Stimulated activated naive CD4-positive, alpha-beta T cell (primary cell): ENCODE measurements at regions not wholly inside any gene's neighbourhood (a gene's known extent, or its start where the extent isn't known, plus 50 kb on each side); places are given as distances from the start of the nearest gene placed in this dataset.
"Not testable (repeated sequence)": the region's sequence is repeated elsewhere in the genome, so short reads cannot be mapped to it uniquely, and the experiment has no call there.

ENCODE experiments used
- DNase-seq, 6 experiments: peaks; one replicate each; lab custom pipeline; 2025; lab: John Stamatoyannopoulos, UW

DNA sequence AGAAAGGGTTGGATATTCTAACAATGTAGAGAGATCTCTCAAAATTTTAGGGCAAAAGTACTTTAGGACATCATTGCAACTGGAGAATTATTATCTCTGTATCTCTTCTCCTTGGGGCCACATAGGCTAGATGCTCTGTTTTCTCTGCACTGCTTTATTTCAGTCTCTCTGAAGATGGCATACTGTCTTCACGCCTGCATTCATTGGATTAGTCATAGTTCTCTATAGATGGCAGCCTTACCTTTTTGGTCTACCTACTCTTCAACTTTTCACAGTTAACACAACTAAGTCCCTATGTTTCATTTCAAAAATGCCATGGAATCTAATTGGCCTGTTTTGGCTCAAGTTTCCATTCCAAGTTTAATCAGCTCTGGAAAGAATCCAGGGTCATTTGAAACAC lies 1623.3 kb upstream of the B3GALT2 start:
- DNase-seq = no peak

DNA sequence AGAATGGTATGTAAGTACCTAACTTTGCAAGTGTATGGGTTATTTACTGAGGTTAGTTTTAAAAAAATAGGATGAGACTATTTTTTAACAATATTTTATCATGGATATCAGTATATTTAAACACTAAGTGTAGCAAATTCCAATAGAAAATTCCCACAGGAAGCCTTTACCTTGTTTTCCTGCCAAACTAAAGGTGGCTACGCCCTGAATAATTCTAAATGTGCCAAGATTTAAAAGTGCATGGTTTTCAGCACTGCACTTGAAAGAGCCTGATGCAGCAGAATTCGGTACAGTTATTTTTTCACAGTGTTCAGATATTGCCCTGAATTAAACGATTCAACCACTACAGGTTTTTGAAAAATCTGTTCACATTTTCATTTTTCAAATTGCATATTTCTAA lies 1622.8 kb upstream of the B3GALT2 start:
- DNase-seq = no peak

DNA sequence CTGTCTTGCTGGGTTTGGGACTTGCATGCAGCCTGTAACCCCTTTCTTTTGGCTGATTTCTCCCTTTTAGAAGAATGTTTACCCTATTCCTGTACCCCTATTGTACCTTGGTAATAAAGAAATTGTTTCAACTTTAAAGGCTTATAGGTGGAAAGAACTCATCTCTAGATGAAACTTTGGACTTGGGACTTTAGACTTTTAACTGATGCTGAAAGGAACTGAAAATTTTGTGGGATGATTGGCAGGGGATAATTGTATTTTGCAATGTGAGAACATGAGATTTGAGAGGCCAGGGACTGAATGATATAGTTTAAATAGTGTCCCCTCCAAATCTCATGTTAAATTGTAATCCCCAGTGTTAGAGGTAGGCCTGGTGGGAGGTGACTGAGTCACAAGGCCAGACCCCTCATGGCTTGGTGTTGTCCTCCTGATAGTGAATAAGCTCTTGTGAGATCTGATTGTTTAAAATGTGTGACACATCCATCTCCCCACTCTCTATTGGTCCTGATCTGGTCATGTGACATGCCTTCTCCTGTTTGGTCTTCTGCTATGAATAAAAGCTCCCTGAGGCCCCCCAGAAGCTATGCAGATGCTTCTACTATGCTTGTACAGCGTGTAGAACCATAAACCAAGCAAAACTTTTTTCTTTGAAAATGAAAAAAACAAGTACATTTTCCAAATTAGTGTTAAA lies 1621.3 kb upstream of the B3GALT2 start:
- no peak for DNase-seq

DNA sequence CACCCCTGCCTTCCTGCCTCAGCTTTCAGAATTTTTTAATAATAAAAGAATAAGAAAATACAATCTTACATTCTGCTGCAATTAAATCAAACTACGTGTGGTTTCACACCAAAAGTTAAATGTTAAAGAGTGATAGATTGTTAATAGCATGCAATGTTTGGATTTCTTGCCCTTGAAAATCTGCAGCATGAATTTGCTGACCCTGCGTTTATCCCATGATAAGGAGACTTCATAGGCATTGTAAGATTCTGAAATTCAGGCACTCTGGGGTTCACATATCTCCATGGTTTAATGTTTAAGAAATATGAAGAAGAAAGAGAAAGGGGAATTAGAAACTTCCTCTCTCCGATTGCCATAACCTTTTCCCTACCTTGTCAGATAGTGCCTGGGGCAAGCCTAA lies 1616.2 kb upstream of the B3GALT2 start:
- DNase-seq = no peak

DNA sequence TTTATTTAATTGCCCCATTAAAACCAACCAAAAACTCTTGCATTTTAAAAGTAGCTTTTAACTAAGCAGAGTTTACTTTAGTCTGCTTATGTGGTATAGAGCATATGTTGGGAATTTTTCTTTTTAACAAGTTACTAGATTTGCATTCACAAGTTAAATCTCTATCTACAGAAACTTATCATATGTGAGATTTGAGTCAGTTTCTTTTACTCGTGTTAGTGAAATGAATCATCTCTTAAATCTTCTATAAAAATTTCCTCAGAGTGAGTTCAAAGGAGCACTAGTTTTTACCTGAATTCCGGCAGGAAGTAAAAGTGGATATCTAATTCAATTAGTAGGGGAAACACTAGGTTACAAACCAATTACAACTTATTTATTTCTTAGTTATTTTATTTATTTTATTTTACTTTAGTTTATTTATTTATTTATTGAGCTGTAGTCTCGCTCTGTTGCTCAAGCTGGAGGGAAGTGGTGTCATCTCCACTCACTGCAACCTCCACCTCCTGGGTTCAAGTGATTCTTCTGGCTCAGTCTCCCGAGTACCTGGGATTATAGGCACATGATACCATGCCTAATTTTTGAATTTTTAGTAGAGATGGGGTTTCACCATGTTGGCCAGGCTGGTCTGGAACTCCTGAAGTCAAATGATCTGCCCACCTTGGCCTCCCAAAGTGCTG lies 1609.6 kb upstream of the B3GALT2 start:
- DNase-seq = no peak

DNA sequence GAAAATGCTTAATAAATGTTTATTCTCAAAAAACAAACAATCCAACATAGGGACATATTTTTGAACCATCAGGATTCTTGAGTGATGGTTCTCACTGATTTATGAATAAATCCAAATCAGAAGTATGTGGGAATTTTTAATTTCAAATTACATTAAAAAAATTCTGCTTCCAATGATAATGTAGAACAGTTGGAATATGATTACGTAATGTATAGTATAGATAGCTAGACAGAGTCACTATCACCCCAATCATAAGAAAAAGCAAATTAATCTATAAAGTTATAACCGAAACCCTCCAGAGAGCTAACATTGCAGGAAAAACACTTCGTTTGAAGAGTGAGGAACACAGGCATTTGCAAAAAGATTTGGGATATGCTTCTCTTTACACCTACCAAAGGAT lies 1600.6 kb upstream of the B3GALT2 start:
- DNase-seq = no peak

DNA sequence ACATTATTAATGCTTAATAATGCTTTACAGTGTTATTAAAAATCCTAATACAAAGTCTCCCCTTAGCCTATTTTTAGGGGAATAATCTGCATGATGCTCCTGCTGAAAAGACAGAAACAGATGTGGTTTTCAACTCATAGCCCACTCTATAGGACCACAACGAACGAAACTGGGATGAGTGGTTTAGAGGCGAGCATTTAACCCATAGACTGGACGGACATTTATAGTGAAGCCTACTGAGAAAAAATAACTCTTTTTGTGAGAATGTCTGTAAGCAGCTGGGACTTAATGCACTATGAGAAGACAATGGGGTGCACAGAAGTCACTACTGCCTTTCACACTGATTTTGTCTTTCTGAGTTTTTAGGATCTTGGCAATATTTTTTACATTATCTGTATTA lies 1599.6 kb upstream of the B3GALT2 start:
- DNase-seq = no peak

DNA sequence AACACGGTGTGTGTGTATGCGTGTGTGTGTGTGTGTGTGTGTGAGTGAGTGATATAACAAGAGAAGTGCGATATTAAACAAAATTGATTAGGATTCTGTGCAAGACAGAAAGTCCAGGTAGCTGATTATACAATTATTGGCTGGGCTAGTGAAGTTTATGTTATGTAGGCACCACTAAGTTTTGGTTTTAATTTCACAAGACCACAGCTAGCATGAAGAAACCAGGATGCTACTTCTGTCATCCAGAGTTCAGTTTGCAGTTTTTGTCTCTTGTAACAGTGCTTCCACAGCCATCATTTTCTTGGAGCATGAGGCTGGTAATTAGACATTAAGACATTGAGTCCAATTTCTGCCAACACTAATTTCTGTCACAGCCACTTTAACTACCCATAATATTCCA lies 1590.2 kb upstream of the B3GALT2 start:
- DNase-seq = no peak

DNA sequence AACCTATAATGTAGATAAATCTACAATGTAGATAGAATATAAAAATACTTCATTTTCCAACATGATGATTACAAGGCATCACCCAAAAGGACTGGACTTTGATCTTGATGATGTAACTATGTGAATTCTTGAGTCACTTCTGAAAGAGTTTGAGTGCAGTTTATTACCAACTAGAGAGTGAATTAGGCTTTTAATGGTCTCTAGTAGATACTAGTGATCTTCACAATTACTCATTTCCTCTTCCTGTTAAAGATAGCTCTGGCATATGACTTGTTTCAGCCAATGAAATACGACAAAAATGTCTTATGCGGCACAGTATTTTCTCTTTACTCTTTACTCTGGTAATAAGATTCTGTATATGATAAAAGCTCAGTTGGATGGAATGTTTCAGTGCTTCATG lies 1588.1 kb upstream of the B3GALT2 start:
- no peak for DNase-seq

DNA sequence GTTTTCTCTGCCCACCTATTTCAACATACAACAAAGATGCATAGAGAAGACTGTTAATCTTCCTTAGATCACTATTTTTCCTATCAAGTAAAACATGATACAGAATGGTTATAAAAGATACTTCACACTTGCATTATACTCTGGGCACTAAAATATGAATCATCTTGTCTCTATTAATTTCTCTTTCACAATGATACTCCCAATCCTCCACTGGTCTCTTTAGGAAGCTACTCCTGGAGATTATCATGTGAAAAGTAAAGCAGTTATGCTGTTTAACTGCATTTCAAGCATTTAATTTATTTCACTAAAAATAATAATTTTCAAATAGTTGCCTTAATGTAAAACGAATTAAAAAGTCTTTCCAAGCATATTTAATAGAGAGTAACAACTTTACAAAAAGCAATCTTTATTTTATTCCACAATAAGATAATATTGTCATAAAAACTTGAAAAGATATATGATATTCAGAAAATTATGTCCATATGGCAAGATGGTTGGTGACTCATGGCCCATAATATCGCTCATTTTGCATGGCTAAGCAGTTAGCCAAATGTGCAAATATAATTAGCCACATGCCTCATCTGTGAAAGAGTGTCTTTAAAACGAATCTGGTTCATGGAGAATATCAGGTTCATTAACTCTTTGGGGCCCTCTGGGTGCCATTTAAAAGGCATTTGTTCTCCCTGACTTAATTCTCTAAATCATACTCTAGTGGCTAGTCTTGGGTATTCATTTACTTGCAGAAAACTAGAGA lies 1569.0 kb upstream of the B3GALT2 start:
- no peak for DNase-seq

DNA sequence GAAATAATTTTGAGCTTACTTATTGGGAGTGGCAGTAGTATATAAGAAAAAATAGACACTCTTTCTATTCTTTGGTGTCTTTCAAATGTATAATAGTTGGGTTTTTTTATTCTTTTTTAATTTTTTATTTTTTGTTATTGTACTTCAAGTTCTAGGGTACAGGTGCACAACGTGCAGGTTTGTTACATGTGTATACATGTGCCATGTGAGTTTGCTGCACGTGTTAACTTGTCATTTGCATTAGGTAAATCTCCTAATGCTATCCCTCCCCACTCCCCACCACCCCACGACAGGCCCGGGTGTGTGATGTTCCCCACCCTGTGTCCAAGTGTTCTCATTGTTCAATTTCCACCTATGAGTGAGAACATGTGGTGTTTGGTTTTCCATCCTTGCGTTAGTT lies 1552.4 kb upstream of the B3GALT2 start:
- DNase-seq = not testable (repeated sequence)

DNA sequence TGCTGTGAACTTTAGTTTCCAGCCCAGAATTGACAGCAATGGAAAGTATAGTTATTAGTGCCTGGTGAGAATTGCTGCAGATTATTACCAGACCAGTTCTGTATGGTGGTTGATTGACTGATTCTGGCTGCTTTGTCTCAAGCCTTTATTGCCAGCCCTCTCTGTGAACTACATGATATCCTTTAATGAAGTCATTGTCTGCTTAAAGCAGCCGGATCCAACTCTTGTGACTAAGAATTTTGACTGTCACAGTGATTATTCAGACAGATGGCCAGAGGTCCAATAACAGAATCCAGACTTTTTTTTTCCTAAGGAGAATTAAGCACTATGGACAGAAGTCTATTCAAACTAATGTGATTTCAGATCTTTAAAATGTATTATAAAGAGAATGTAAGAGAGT lies 1548.6 kb upstream of the B3GALT2 start:
- no peak for DNase-seq

DNA sequence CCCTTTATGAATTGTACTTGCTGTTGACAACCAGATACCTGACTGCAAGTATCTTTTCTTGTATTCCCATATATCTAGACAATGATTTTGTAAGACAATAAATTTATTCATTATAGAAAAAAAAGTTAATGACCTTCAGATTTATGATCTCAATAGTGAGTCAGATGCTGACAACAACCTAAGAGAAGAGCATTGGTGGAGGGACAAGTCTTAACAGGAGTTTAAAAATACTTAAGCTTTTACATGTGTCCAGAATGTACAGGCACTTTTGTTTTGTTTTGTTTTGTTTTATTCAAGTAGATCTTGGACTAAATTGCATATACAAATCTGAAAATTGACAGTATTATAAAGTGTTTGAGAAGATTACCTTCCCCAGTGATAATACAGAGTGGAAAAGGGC lies 1544.6 kb upstream of the B3GALT2 start:
- DNase-seq = no peak

DNA sequence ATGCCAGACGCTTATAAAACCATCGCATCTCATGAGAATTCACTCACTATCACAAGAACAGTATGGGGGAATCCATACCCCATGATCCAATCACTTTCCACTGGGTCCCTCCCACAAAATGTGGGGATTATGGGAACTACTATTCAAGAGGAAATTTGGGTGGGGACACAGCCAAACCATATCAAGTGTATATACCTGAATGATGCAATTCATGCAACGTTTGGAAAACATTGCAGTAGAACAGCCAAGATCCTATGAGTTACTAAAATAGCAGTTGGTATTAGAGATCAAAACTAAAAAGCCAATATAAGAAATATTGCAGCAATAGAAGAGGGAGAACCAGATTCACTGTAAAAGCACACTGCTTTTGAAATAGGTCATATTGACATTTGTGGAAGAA lies 1543.9 kb upstream of the B3GALT2 start:
- DNase-seq = no peak

DNA sequence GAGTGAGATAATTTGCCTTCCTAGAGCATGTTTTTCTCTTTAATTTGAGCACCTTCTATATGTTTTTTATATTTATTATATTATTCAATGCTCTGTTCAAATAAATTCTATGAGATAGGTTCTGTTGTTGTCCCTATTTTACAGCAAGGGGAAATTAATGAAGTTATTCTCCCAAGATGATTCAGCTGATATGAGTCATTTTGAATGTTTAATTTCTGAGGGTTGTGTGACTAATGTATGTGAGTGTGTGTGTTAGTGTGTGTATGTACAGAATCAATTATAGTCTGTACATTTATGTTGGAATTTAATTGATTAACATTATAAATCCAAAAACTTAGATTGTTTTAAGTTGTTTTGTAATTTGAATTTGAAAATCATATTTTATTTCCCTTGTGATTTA lies 1536.7 kb upstream of the B3GALT2 start:
- no peak for DNase-seq

DNA sequence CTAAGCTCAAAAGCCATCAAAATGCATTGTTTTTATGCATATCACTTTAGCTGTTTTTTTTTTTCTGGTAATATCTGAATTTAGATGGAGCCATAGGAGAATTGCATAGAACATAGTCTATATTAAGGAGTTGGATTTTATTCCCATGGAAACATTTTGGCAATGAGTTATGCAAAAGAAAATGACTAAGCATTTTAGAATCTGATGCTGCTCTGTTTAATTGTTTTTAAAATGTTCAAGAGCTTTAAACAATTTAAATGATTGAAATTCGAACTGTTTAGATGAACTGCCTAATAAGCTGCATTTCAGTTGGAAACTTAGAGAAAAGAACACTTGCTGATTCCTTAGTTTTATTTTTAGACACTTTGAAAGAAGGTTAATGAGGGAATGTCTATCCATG lies 1531.5 kb upstream of the B3GALT2 start:
- no peak for DNase-seq

DNA sequence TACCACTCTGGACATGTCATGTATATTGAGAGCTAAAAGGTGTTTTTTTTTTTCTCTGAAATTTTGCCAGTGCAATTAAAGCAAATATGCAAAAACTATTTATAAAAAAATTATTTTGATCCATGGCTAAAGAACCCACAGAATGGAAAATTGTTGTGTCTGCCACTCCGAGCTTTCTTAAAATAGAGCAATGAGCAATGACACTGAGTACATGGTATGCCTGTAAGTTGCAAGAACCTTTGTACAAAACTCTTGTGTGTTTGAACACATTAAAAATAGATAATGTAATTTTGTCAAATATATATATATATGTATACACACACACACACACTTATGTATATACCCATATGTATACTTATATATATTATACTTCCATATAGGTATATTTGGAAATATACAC lies 1530.9 kb upstream of the B3GALT2 start:
- no peak for DNase-seq

DNA sequence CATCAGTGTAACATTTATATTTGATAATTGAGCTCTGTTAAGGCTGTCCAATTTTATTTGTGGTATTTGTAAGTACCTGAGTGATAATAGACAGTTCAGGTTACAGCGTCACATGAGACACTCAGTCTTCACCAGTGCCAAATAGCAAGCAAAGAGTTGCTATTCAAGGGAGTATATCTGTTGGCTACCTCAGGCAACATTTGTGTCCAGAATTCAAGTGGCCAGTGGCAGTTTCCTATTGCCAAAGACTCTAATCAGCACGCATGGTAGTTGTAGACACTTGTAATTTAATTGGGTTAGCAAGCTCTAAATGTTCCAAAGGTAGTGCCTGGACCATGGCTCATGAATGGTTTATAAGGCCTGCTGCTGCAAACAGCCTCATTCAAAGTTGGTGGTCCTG lies 1524.3 kb upstream of the B3GALT2 start:
- DNase-seq = no peak

DNA sequence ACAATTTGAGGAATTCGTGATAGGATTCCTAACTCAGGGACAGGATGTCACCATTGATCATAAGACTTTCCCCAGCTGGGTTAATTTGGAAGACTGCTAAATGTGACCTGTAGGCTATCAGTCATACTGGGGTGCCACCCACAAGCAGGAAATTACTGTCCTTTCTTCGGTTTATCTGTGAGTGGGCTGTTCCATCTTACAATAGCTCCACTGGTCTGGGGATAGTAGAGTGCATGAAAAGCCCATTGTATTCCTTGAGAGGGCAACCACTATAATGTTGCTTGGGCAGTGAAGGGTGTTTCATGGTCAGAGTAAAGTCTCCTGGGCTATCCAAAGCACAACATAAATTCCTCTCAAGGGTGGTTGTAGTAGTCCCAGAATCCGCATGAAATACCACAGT lies 1523.0 kb upstream of the B3GALT2 start:
- no peak for DNase-seq

DNA sequence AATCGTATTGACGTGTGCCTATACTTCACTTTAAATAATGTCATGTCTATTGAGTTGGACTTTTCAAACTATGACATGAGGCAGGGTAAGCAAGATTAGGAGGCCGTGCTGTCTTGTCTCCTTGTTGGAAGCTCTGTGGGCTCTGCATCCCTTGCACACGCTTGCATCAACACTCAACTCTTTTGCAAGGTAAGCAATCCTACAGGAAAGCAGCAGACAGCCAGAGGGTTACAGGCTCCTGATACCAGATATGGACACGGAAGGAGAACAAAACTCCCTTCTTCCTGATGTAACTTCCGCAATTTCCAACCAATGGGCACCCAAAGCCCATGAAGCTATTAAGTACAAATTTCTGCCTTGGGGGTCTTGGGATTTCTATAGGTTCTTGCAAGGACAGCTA lies 1520.7 kb upstream of the B3GALT2 start:
- DNase-seq = no peak

DNA sequence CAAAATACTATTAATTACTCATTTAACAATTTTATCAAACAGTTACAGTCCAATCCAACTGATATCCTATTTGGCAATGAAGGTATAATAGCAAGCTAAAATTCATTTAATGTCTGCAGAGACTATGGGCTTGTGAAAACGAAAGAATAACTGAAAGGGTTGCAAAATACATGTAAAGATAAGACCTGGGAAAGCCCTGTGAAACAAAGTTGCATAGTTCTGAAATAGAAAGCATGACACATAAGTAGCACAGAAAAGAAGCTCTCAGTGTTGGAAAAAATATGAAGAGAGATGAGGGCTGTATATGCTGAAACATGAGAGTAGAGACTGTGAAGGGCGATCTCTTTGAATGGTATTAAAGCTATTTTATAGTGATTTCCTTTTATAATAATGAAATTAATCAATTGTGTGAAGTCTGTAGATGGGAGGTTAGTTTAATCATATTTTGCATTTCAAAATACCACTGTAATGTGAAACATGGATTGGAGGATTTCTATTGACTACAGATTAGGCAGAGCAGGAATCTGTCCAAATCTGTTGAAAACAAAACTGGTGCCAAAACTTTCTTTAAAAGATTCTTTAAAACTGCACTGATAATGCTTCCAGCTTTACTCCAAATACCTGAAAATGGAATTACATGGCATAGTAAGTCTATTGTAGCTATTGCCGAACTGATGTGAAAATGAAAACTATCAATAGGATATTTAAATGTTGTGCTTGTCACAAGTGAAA lies 1518.9 kb upstream of the B3GALT2 start:
- DNase-seq = no peak

DNA sequence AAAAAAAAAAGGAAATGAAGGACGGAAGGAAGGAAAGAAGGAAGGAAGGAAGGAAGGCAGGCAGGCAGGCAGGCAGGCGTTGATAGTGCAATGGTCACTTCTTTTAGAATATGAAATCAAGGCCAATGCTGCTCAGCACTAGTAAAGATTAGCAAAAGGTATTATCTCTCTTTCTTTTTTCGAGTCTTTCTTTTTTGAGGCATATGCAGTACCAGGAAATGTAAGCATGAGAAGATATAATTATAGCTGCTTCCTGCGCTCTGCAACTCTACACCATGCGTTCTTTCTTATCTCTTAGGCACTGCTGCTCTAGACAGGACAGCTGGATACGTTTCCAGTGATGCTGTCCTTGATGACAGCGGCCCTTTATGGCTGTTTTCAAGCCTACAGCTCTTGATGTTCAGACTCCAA lies 1512.5 kb upstream of the B3GALT2 start:
- DNase-seq = no peak

DNA sequence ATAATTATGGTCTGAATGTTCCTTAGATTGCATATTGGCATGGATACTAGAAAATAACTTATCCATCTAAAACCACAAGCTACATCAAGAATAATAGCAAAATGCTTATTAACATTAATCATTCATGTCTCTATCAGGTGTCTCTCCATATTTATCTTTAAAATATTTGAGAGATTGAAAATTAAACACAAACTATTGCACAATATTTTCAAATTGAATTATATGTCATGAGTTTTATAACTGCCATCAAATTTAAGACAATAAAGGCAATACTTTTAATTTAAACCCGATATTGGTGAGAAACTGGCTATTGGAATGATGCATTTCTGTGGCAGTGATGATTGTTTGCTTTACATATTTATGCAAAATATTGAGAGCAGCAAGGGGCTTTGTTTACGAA lies 1506.8 kb upstream of the B3GALT2 start:
- no peak for DNase-seq
